WTC11 (cell line): ENCODE measurements at regions not wholly inside any gene's neighbourhood (a gene's known extent, or its start where the extent isn't known, plus 50 kb on each side); places are given as distances from the start of the nearest gene placed in this dataset.

Experiments
- ATAC-seq: fragments of 200-7000 bp; cut with Tn5 transposase; 2 replicates; pipeline ENCODE4 v1.10.0; 2021; ENCODE audit warnings: mild to moderate bottlenecking, moderate library complexity
- CTCF ChIA-PET: fragments of 300-600 bp; sonication (Branson Sonifier 250); formaldehyde crosslinking; loops from one replicate; lab custom pipeline; 2021; ENCODE audit warnings: antibody characterized with exemption; lab: Charles Lee
- POLR2A ChIA-PET: fragments of 350-600 bp; sonication (Branson Sonifier 250); formaldehyde crosslinking; loops from one replicate; lab custom pipeline; 2021; ENCODE audit warnings: antibody characterized with exemption; lab: Charles Lee
- DNase-seq: peaks from one replicate; pipeline ENCODE4 v3.0.0; 2021; ENCODE audit warnings: low spot score
- H3K27ac Mint-ChIP-seq: 2 replicates; pipeline ENCODE4 v1.8.0; 2021; ENCODE audit warnings: mixed read lengths
- H3K27me3 Mint-ChIP-seq: 2 replicates; pipeline ENCODE4 v1.8.0; 2021; ENCODE audit warnings: low read depth, mild to moderate bottlenecking, moderate library complexity, mixed read lengths
- H3K36me3 Mint-ChIP-seq: 2 replicates; pipeline ENCODE4 v1.8.0; 2021; ENCODE audit warnings: mixed read lengths
- H3K4me1 Mint-ChIP-seq: 2 replicates; pipeline ENCODE4 v1.8.0; 2022; ENCODE audit warnings: mixed read lengths
- H3K4me3 Mint-ChIP-seq: 2 replicates; pipeline ENCODE4 v1.8.0; 2021; ENCODE audit warnings: mild to moderate bottlenecking, moderate library complexity, mixed read lengths
- H3K9me3 Mint-ChIP-seq: 2 replicates; pipeline ENCODE4 v1.8.0; 2021; ENCODE audit warnings: mixed read lengths
- ATF2 ChIP-seq: sonication (generic); formaldehyde crosslinking; IDR thresholded peaks from 2 replicates; pipeline ENCODE4 v1.8.1; 2022; ENCODE audit warnings: low read depth, missing genetic modification reagents, borderline replicate concordance
- E2F5 ChIP-seq: sonication (generic); formaldehyde crosslinking; IDR thresholded peaks from 2 replicates; pipeline ENCODE4 v1.8.1; 2022; ENCODE audit warnings: mild to moderate bottlenecking, moderate library complexity, missing genetic modification reagents
- ESRRA ChIP-seq: sonication (generic); formaldehyde crosslinking; IDR thresholded peaks from 2 replicates; pipeline ENCODE4 v1.8.1; 2022; ENCODE audit warnings: mild to moderate bottlenecking, missing genetic modification reagents, borderline replicate concordance
- GRHL2 ChIP-seq: fragments of 250-450 bp; sonication (Bioruptor Pico); IDR thresholded peaks from 2 replicates; pipeline ENCODE4 v1.8.0; 2022; ENCODE audit warnings: mild to moderate bottlenecking, moderate library complexity; ENCODE audit not compliant: insufficient replicate concordance, severe bottlenecking
- NR1H2 ChIP-seq: sonication (generic); formaldehyde crosslinking; IDR thresholded peaks from 2 replicates; pipeline ENCODE4 v1.9.0; 2021; ENCODE audit warnings: mild to moderate bottlenecking, moderate library complexity, missing genetic modification reagents
- NR2C2 ChIP-seq: sonication (generic); formaldehyde crosslinking; IDR thresholded peaks from 2 replicates; pipeline ENCODE4 v1.8.0; 2022; ENCODE audit warnings: mild to moderate bottlenecking, missing genetic modification reagents
- TP53 ChIP-seq: sonication (generic); formaldehyde crosslinking; IDR thresholded peaks from 2 replicates; pipeline ENCODE4 v1.8.1; 2023; ENCODE audit warnings: mild to moderate bottlenecking, missing genetic modification reagents
- ZMAT4 ChIP-seq: fragments of 250-450 bp; sonication (Bioruptor Pico); IDR thresholded peaks from 2 replicates; pipeline ENCODE4 v1.9.0; 2021; ENCODE audit warnings: mild to moderate bottlenecking
- ZNF138 ChIP-seq: sonication (generic); formaldehyde crosslinking; conservative IDR thresholded peaks from 2 replicates; pipeline ENCODE4 v1.8.1; 2022; ENCODE audit warnings: mild to moderate bottlenecking, moderate library complexity, missing genetic modification reagents
- ZNF396 ChIP-seq: fragments of 250-450 bp; sonication (Bioruptor Pico); IDR thresholded peaks from 2 replicates; pipeline ENCODE4 v1.8.0; 2021; ENCODE audit warnings: mild to moderate bottlenecking, moderate library complexity, borderline replicate concordance
- TF ChIP-seq, protein P1 (sequence below): fragments of 250-450 bp; sonication (Bioruptor Pico); IDR thresholded peaks from 2 replicates; pipeline ENCODE4 v1.9.0; 2021; ENCODE audit warnings: moderate library complexity, mild to moderate bottlenecking, inconsistent platforms, borderline replicate concordance
- TF ChIP-seq, protein P2 (sequence below): sonication (generic); formaldehyde crosslinking; IDR thresholded peaks from 2 replicates; pipeline ENCODE4 v1.8.1; 2023; ENCODE audit warnings: mild to moderate bottlenecking, missing genetic modification reagents
- TF ChIP-seq, protein P3 (sequence below): fragments of 250-450 bp; sonication (Bioruptor Pico); IDR thresholded peaks from 2 replicates; pipeline ENCODE4 v1.8.0; 2021; ENCODE audit warnings: mild to moderate bottlenecking

GRCh38 chr7:12091231-12091630 is 119.9 kb upstream of the TMEM106B start:
- Mint-ChIP-seq H3K27me3 (peaks cover 3% of the 10 kb centered on the region; the same call in 1 of the 2 replicates), H3K4me3 (no peak overlapping the region), H3K27ac (no peak overlapping the region), H3K36me3 (no peaks in the 10 kb centered on the region), H3K9me3 (no peaks in the 10 kb centered on the region), H3K4me1 (peaks cover 30% of the 10 kb centered on the region)
- POLR2A ChIA-PET: no interaction called here
- DNase-seq: no peak
- no peak for TF ChIP-seq GRHL2 (CRISPR knock-in tag)
- CTCF ChIA-PET: no interaction called here
- ATAC-seq: no peak

DNA sequence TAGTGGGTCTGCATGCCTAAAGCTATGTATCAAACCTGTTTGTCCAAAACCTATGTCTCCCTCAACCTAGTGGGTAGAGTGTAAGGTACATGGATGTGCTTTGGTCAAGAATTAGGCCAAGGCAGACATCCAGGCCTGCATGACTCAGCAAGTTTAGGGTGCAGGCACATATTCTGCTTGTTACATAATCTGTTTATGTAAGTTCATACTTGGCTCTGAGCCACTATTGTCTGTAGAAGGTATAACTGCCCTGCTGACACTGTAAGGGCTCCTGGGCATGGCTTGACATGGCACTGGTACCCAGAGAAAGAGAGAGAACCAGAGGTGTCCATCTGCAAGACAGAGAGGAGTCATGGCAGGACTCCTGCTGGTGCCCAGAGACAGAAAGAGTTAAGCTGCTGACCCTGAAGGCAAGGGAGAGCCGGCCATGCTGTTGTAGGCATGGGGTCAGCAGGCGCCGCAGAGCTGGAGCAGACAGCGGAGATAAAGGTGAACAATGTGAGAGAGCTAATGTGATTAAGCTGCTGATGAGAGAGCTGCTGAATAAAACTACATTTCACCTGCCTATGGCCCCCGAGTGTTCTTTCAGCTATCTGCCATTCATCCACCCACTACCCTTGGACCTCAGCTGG is 118.5 kb upstream of the TMEM106B start:
- ChIA-PET CTCF (interaction anchor here (0.6 kb wide), 2 partner anchors 273 to 415 kb away, joined by 3 read pairs; no protein-coding TSS in a partner anchor), POLR2A (interaction anchor here (0.6 kb wide), 1 partner anchor 36 kb away, joined by 3 read pairs; no protein-coding TSS in a partner anchor)
- Mint-ChIP-seq H3K36me3 (no peaks in the 10 kb centered on the region), H3K27me3 (peaks cover 3% of the 10 kb centered on the region; the same call in 1 of the 2 replicates), H3K4me3 (no peak overlapping the region), H3K4me1 (peaks cover 30% of the 10 kb centered on the region), H3K27ac (no peak overlapping the region), H3K9me3 (no peaks in the 10 kb centered on the region)
- no peak for ATAC-seq
- TF ChIP-seq ZMAT4 (CRISPR knock-in tag) (no peak), ATF2 (CRISPR knock-in tag) (no peak), TP53 (no peak), ESRRA (no peak)
- TF ChIP-seq, protein P1, sequence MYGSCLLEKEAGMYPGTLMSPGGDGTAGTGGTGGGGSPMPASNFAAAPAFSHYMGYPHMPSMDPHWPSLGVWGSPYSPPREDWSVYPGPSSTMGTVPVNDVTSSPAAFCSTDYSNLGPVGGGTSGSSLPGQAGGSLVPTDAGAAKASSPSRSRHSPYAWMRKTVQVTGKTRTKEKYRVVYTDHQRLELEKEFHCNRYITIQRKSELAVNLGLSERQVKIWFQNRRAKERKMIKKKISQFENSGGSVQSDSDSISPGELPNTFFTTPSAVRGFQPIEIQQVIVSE (CRISPR knock-in tag): no peak
- no peak for DNase-seq

DNA sequence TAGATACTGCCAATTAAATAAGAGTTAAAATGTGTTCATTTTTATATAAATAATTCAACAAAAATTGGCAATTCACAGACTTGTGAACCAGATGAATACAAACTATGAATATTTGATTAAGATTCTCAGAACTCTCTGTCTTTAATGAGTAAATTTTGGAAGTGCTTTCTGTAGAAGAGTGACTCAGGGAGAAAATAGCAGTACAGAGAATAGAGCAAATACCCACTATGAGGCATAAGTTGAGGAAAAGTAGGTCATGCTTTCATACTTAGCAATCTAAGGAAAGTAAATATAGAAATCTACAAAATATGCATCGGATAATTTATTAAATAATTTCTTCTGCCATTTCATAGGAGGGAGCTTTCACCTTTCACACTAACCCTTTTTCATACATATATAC is 117.7 kb upstream of the TMEM106B start:
- no peaks in the 10 kb centered on the region for H3K36me3 Mint-ChIP-seq
- TF ChIP-seq, protein P2, sequence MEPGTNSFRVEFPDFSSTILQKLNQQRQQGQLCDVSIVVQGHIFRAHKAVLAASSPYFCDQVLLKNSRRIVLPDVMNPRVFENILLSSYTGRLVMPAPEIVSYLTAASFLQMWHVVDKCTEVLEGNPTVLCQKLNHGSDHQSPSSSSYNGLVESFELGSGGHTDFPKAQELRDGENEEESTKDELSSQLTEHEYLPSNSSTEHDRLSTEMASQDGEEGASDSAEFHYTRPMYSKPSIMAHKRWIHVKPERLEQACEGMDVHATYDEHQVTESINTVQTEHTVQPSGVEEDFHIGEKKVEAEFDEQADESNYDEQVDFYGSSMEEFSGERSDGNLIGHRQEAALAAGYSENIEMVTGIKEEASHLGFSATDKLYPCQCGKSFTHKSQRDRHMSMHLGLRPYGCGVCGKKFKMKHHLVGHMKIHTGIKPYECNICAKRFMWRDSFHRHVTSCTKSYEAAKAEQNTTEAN: no peak
- TF ChIP-seq ZNF138 (no peak), NR1H2 (CRISPR knock-in tag) (no peak), ZNF396 (CRISPR knock-in tag) (no peak), ESRRA (no peak), E2F5 (CRISPR knock-in tag) (no peak), NR2C2 (CRISPR knock-in tag) (no peak)
- TF ChIP-seq, protein P3, sequence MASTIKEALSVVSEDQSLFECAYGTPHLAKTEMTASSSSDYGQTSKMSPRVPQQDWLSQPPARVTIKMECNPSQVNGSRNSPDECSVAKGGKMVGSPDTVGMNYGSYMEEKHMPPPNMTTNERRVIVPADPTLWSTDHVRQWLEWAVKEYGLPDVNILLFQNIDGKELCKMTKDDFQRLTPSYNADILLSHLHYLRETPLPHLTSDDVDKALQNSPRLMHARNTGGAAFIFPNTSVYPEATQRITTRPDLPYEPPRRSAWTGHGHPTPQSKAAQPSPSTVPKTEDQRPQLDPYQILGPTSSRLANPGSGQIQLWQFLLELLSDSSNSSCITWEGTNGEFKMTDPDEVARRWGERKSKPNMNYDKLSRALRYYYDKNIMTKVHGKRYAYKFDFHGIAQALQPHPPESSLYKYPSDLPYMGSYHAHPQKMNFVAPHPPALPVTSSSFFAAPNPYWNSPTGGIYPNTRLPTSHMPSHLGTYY: no peak
- no peaks in the 10 kb centered on the region for H3K9me3 Mint-ChIP-seq
- H3K4me3 Mint-ChIP-seq: no peak overlapping the region
- ChIA-PET CTCF (interaction anchor here (0.6 kb wide), 1 partner anchor 414 kb away, joined by 3 read pairs; no protein-coding TSS in a partner anchor), POLR2A (interaction anchor here (0.6 kb wide), 1 partner anchor 36 kb away, joined by 3 read pairs; no protein-coding TSS in a partner anchor)
- ATAC-seq: no peak
- no peak overlapping the region for H3K27ac Mint-ChIP-seq
- peaks cover 3% of the 10 kb centered on the region; the same call in 1 of the 2 replicates for H3K27me3 Mint-ChIP-seq
- DNase-seq: no peak
- H3K4me1 Mint-ChIP-seq: peaks cover 30% of the 10 kb centered on the region
